ENCODE measurements at regions not wholly inside any gene's neighbourhood (a gene's known extent, or its start where the extent isn't known, plus 50 kb on each side); places are given as distances from the start of the nearest gene placed in this dataset.
"Not testable (repeated sequence)": the region's sequence is repeated elsewhere in the genome, so short reads cannot be mapped to it uniquely, and the experiment has no call there.

GRCh38 chr2:147008481-147008880, 836.3 kb upstream of the ACVR2A start:
- no peak for DNase-seq
- Histone ChIP-seq H3K4me1 (no peaks in the 10 kb centered on the region), H3K9me3 (no peaks in the 10 kb centered on the region), H3K27me3 (no peaks in the 10 kb centered on the region), H3K36me3 (ENCODE audit: low read depth, missing control alignments) (no peaks in the 10 kb centered on the region), H3K27ac (no peak overlapping the region), H3K4me3 (no peak overlapping the region)
- TF ChIP-seq POLR2A (IDR thresholded peaks at IDR 0.05) (no peak), CTCF (IDR thresholded peaks at IDR 0.05) (no peak)
- intact Hi-C loops (cut with DNase I; ENCODE audit: low total_unique reads) = no loop called here
- WGBS, 2 donors = 78 to 81% methylated on average over 2 of the region's 2 CpGs

- H3K27me3 ChIP-seq = no peaks in the 10 kb centered on the region
- 58% methylated on average over 2 of the region's 2 CpGs for WGBS, 2 donors
- TF ChIP-seq POLR2A (IDR thresholded peaks at IDR 0.05) (no peak), CTCF (IDR thresholded peaks at IDR 0.05) (no peak)
- intact Hi-C loops (cut with DNase I; ENCODE audit: low total_unique reads) = no loop called here
- no peaks in the 10 kb centered on the region for H3K9me3 ChIP-seq
- no peaks in the 10 kb centered on the region for H3K36me3 ChIP-seq (ENCODE audit: low read depth, missing control alignments)
- H3K4me3 ChIP-seq = no peak overlapping the region
- no peak overlapping the region for H3K27ac ChIP-seq
- DNase-seq = no peak
- H3K4me1 ChIP-seq = no peaks in the 10 kb centered on the region
Observed at GRCh38 chr2:147006736-147007141, 838.1 kb upstream of the ACVR2A start.

- no peak for DNase-seq
- 90 to 95% methylated on average over 2 of the region's 2 CpGs for WGBS, 2 donors
- no peak for TF ChIP-seq CTCF (IDR thresholded peaks at IDR 0.05)
- no peak for TF ChIP-seq POLR2A (IDR thresholded peaks at IDR 0.05)
- Histone ChIP-seq H3K4me3 (no peak overlapping the region), H3K9me3 (no peaks in the 10 kb centered on the region), H3K4me1 (no peaks in the 10 kb centered on the region), H3K36me3 (ENCODE audit: low read depth, missing control alignments) (no peaks in the 10 kb centered on the region), H3K27me3 (no peaks in the 10 kb centered on the region), H3K27ac (no peak overlapping the region)
- intact Hi-C loops (cut with DNase I; ENCODE audit: low total_unique reads) = no loop called here
Observed at GRCh38 chr2:147003081-147003480, 841.7 kb upstream of the ACVR2A start.

DNA sequence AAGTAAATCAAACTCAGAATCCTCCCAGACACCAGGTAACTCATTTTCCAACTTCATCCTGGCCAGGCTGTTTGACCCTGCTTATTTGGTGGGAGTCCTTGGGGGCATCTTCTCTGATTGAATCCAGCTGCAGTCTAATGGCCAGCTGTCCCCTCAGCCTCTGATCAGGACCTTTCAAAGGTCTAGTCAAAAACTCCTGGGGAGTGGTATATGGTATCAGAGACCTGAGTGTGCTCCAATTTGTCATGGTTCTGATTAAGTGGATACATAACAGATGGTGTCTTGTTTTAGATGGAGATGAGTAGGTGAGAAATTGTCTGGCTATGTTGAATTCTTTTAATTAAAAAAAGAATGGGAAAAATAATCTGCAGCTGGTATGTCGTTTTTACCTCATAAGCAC, 842.6 kb upstream of the ACVR2A start:
- H3K36me3 ChIP-seq (ENCODE audit: low read depth, missing control alignments) = no peaks in the 10 kb centered on the region
- H3K4me1 ChIP-seq = no peaks in the 10 kb centered on the region
- no peaks in the 10 kb centered on the region for H3K27me3 ChIP-seq
- no peak overlapping the region for H3K4me3 ChIP-seq
- WGBS, 2 donors = 65 to 76% methylated on average over 1 of the region's 1 CpG
- intact Hi-C loops (cut with DNase I; ENCODE audit: low total_unique reads) = no loop called here
- H3K27ac ChIP-seq = no peak overlapping the region
- no peak for TF ChIP-seq CTCF (IDR thresholded peaks at IDR 0.05)
- TF ChIP-seq POLR2A (IDR thresholded peaks at IDR 0.05) = no peak
- H3K9me3 ChIP-seq = no peaks in the 10 kb centered on the region
- DNase-seq = no peak

- H3K27me3 ChIP-seq = no peaks in the 10 kb centered on the region
- H3K4me1 ChIP-seq = no peaks in the 10 kb centered on the region
- no peaks in the 10 kb centered on the region for H3K36me3 ChIP-seq (ENCODE audit: low read depth, missing control alignments)
- TF ChIP-seq POLR2A (IDR thresholded peaks at IDR 0.05) (no peak), CTCF (IDR thresholded peaks at IDR 0.05) (no peak)
- no peak overlapping the region for H3K27ac ChIP-seq
- intact Hi-C loops (cut with DNase I; ENCODE audit: low total_unique reads) = no loop called here
- H3K4me3 ChIP-seq = no peak overlapping the region
- 76 to 83% methylated on average over 1 of the region's 1 CpG for WGBS, 2 donors
- no peak for DNase-seq
- no peaks in the 10 kb centered on the region for H3K9me3 ChIP-seq
Observed at GRCh38 chr2:147001061-147001460, 843.8 kb upstream of the ACVR2A start.

- DNase-seq; H3K36me3 ChIP-seq (ENCODE audit: low read depth, missing control alignments); H3K9me3 ChIP-seq; H3K27ac ChIP-seq; intact Hi-C loops (cut with DNase I; ENCODE audit: low total_unique reads); H3K4me3 ChIP-seq; H3K4me1 ChIP-seq; H3K27me3 ChIP-seq: not testable (repeated sequence)
- WGBS, 2 donors = 85 to 89% methylated on average over 2 of the region's 2 CpGs
Observed at GRCh38 chr2:147000151-147000550, 844.7 kb upstream of the ACVR2A start.

Measured in testis (tissue), 2 donors.